IMR-90 (cell line): ENCODE measurements at regions not wholly inside any gene's neighbourhood (a gene's known extent, or its start where the extent isn't known, plus 50 kb on each side); places are given as distances from the start of the nearest gene placed in this dataset.

Experiments
- ATAC-seq: fragments of 200-7000 bp; cut with Tn5 transposase; 2 replicates; pipeline ENCODE4 v1.9.1; 2020; ENCODE audit warnings: low read depth, mild to moderate bottlenecking, moderate library complexity
- BruUV-seq: library from RNA; stranded (reverse); fragments of 400-500 nt; replicated peaks from 2 replicates; lab custom pipeline; 2021; lab: Mats Ljungman, UMichigan
- CTCF ChIA-PET: fragments of 300-600 bp; formaldehyde crosslinking; extraction: SDS; loops from one replicate; lab custom pipeline; 2021; ENCODE audit warnings: antibody characterized with exemption; lab: Yijun Ruan, JAX
- POLR2A ChIA-PET: fragments of 300-600 bp; sonication (Branson Sonifier 250); formaldehyde crosslinking; loops from one replicate; lab custom pipeline; 2022; ENCODE audit warnings: antibody characterized with exemption; ENCODE audit not compliant: unreplicated experiment; lab: Charles Lee
- DNase-seq: peaks from one replicate; pipeline ENCODE4 v3.0.0; 2013
- H2AFZ ChIP-seq: replicated peaks from 2 replicates; pipeline ENCODE3; 2013; ENCODE audit warnings: low read length, mild to moderate bottlenecking; ENCODE audit not compliant: poor library complexity
- H2AK5ac ChIP-seq: 2 replicates; pipeline ENCODE4 v1.6.1; 2013; ENCODE audit warnings: low read depth, low read length, inconsistent platforms
- H2AK9ac ChIP-seq: replicated peaks from 2 replicates; pipeline ENCODE3; 2013; ENCODE audit warnings: mild to moderate bottlenecking, low read depth, low read length, moderate library complexity; ENCODE audit not compliant: poor library complexity
- H2BK120ac ChIP-seq: 2 replicates; pipeline ENCODE4 v1.6.1; 2013; ENCODE audit warnings: low read depth, low read length, inconsistent platforms
- H2BK15ac ChIP-seq: 3 replicates; pipeline ENCODE4 v1.6.1; 2013; ENCODE audit warnings: low read depth, low read length, inconsistent platforms
- H2BK20ac ChIP-seq: 2 replicates; pipeline ENCODE4 v1.6.1; 2013; ENCODE audit warnings: low read depth, mild to moderate bottlenecking, inconsistent platforms, low read length, moderate library complexity
- H2BK5ac ChIP-seq: 2 replicates; pipeline ENCODE4 v1.6.1; 2013; ENCODE audit warnings: mild to moderate bottlenecking, low read depth, low read length, inconsistent platforms; ENCODE audit not compliant: poor library complexity, severe bottlenecking
- H3K14ac ChIP-seq: replicated peaks from 2 replicates; pipeline ENCODE4 v1.6.1; 2013; ENCODE audit warnings: low read depth, low read length, inconsistent platforms
- H3K18ac ChIP-seq: 2 replicates; pipeline ENCODE4 v1.6.1; 2013; ENCODE audit warnings: low read depth, low read length, control low read depth
- H3K23ac ChIP-seq: 2 replicates; pipeline ENCODE4 v1.6.1; 2013; ENCODE audit warnings: low read depth, low read length, inconsistent platforms
- H3K27ac ChIP-seq: 2 replicates; pipeline ENCODE4 v1.5.1; 2013; ENCODE audit warnings: mild to moderate bottlenecking, control low read depth, low read length; ENCODE audit not compliant: insufficient read depth
- H3K27me3 ChIP-seq: 2 replicates; pipeline ENCODE4 v1.6.1; 2013; ENCODE audit warnings: low read length; ENCODE audit not compliant: control insufficient read depth, insufficient read depth
- H3K36me3 ChIP-seq: 2 replicates; pipeline ENCODE4 v1.6.1; 2013; ENCODE audit warnings: low read length, mixed read lengths; ENCODE audit not compliant: control insufficient read depth, insufficient read depth
- H3K4ac ChIP-seq: 2 replicates; pipeline ENCODE4 v1.6.1; 2013; ENCODE audit warnings: low read depth, low read length, inconsistent platforms
- H3K4me1 ChIP-seq: 2 replicates; pipeline ENCODE4 v1.6.1; 2013; ENCODE audit warnings: low read length, mixed read lengths; ENCODE audit not compliant: control insufficient read depth, insufficient read depth
- H3K4me2 ChIP-seq: 2 replicates; pipeline ENCODE4 v1.6.1; 2013; ENCODE audit warnings: low read depth, mild to moderate bottlenecking, control low read depth, low read length, moderate library complexity
- H3K4me3 ChIP-seq: 2 replicates; pipeline ENCODE4 v1.5.1; 2013; ENCODE audit warnings: low read depth, mild to moderate bottlenecking, control low read depth, low read length, moderate library complexity; ENCODE audit not compliant: insufficient read depth
- H3K56ac ChIP-seq: 2 replicates; pipeline ENCODE4 v1.6.1; 2013; ENCODE audit warnings: low read length, inconsistent platforms; ENCODE audit not compliant: insufficient read depth; ENCODE audit errors: extremely low read depth
- H3K79me1 ChIP-seq, 2 experiments: 2 replicates each; pipeline ENCODE4 v1.6.1; 2013; ENCODE audit warnings: low read length in 2 of 2, inconsistent platforms in 1 of 2, low read depth in 1 of 2
- H3K9ac ChIP-seq: 2 replicates; pipeline ENCODE4 v1.6.1; 2013; ENCODE audit warnings: low read depth, low read length, control low read depth
- H3K9me1 ChIP-seq: 2 replicates; pipeline ENCODE4 v1.6.1; 2013; ENCODE audit warnings: low read length, inconsistent platforms; ENCODE audit not compliant: insufficient read depth
- H3K9me3 ChIP-seq: 2 replicates; pipeline ENCODE4 v1.6.1; 2013; ENCODE audit warnings: low read length; ENCODE audit not compliant: control insufficient read depth, insufficient read depth
- H4K20me1 ChIP-seq: 2 replicates; pipeline ENCODE4 v1.6.1; 2013; ENCODE audit warnings: low read length, inconsistent platforms; ENCODE audit not compliant: insufficient read depth
- H4K5ac ChIP-seq: 2 replicates; pipeline ENCODE4 v1.6.1; 2013; ENCODE audit warnings: mild to moderate bottlenecking, low read depth, low read length, control low read depth
- H4K8ac ChIP-seq, 2 experiments: 2 replicates each; pipeline ENCODE4 v1.6.1; 2013; ENCODE audit warnings: low read depth in 2 of 2, low read length in 2 of 2, control low read depth in 1 of 2, inconsistent platforms in 1 of 2
- H4K91ac ChIP-seq: 2 replicates; pipeline ENCODE4 v1.6.1; 2013; ENCODE audit warnings: low read depth, low read length, inconsistent platforms; ENCODE audit not compliant: insufficient read depth
- MAZ ChIP-seq: IDR thresholded peaks from 2 replicates; pipeline ENCODE4 v1.6.1; 2012; ENCODE audit warnings: low read depth, mild to moderate bottlenecking, low read length, improper control_type of control experiment, moderate library complexity, borderline replicate concordance
- NFE2L2 ChIP-seq: fragments of 150-350 bp; IDR thresholded peaks from 2 replicates; pipeline ENCODE4 v1.6.1; 2016; ENCODE audit warnings: low read depth, mild to moderate bottlenecking, low read length
- POLR2A ChIP-seq: IDR thresholded peaks from 2 replicates; pipeline ENCODE4 v1.6.1; 2012; ENCODE audit warnings: mild to moderate bottlenecking, low read depth, low read length
- RAD21 ChIP-seq: IDR thresholded peaks from 2 replicates; pipeline ENCODE4 v1.6.1; 2012; ENCODE audit warnings: low read length, improper control_type of control experiment
- RCOR1 ChIP-seq: IDR thresholded peaks from 2 replicates; pipeline ENCODE4 v1.6.1; 2012; ENCODE audit warnings: mild to moderate bottlenecking, low read length, improper control_type of control experiment; ENCODE audit not compliant: insufficient replicate concordance
- SMC3 ChIP-seq: fragments of 150-350 bp; IDR thresholded peaks from 2 replicates; pipeline ENCODE4 v1.6.1; 2016; ENCODE audit warnings: low read depth, mild to moderate bottlenecking, antibody characterized with exemption, low read length, moderate library complexity
- dilution Hi-C: fragments of 300-500 bp; cut with HindIII; formaldehyde crosslinking; loops from one replicate; pipeline ENCODE4 v1.14.3; 2018; ENCODE audit warnings: low sequenced_read_pairs; ENCODE audit not compliant: unreplicated experiment
- in situ Hi-C: fragments of 300-500 bp; cut with MboI; formaldehyde crosslinking; loops from 3 replicates; pipeline ENCODE4 v1.14.3; 2019; ENCODE audit warnings: low sequenced_read_pairs, inconsistent platforms, mixed read lengths
- intact Hi-C: fragments of 100-400 bp; cut with micrococcal nuclease; formaldehyde crosslinking; loops from 2 replicates; pipeline ENCODE4 v1.10.0; 2022
- TF ChIP-seq, protein P1 (sequence below): fragments of 150-350 bp; IDR thresholded peaks from 2 replicates; pipeline ENCODE4 v1.6.1; 2016; ENCODE audit warnings: low read depth, mild to moderate bottlenecking, low read length, moderate library complexity, borderline replicate concordance

GRCh38 chr13:67318398-67318797 lies 88.3 kb upstream of the PCDH9 start:
- POLR2A ChIA-PET: no interaction called here
- no TSS peak for BruUV-seq
- Histone ChIP-seq H3K18ac (no peak overlapping the region), H3K36me3 (no peaks in the 10 kb centered on the region), H3K27me3 (no peaks in the 10 kb centered on the region), H3K79me1 (no peaks in the 10 kb centered on the region), H2AFZ (no peak overlapping the region), H4K91ac (no peak overlapping the region), H2BK120ac (no peak overlapping the region), H3K9me3 (no peaks in the 10 kb centered on the region), H3K4me1 (no peaks in the 10 kb centered on the region), H4K5ac (no peak overlapping the region), H3K4me2 (no peak overlapping the region), H2BK5ac (no peak overlapping the region), H3K9ac (no peak overlapping the region), H4K20me1 (no peaks in the 10 kb centered on the region), H2AK5ac (no peak overlapping the region), H4K8ac (no peak overlapping the region), H3K27ac (no peak overlapping the region), H3K4ac (no peak overlapping the region), H3K4me3 (no peak overlapping the region), H3K23ac (no peak overlapping the region), H3K14ac (no peak overlapping the region), H3K56ac (no peak overlapping the region), H2BK15ac (no peak overlapping the region), H2AK9ac (no peak overlapping the region), H2BK20ac (no peak overlapping the region), H3K9me1 (no peaks in the 10 kb centered on the region)
- dilution Hi-C loops: no loop called here
- DNase-seq (peak; percentile 16), ATAC-seq (no peak)
- intact Hi-C loops: no loop called here
- in situ Hi-C loops: no loop called here
- TF ChIP-seq, protein P1, sequence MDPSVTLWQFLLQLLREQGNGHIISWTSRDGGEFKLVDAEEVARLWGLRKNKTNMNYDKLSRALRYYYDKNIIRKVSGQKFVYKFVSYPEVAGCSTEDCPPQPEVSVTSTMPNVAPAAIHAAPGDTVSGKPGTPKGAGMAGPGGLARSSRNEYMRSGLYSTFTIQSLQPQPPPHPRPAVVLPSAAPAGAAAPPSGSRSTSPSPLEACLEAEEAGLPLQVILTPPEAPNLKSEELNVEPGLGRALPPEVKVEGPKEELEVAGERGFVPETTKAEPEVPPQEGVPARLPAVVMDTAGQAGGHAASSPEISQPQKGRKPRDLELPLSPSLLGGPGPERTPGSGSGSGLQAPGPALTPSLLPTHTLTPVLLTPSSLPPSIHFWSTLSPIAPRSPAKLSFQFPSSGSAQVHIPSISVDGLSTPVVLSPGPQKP: no peak
- TF ChIP-seq NFE2L2 (no peak), MAZ (no peak), POLR2A (no peak), RAD21 (no peak), SMC3 (no peak), RCOR1 (no peak)
- CTCF ChIA-PET: no interaction called here
